ENCODE measurements at regions not wholly inside any gene's neighbourhood (a gene's known extent, or its start where the extent isn't known, plus 50 kb on each side); places are given as distances from the start of the nearest gene placed in this dataset.

GRCh38 chr18:54086863-54087262 lies 137.6 kb downstream of the MBD2 start:
- no peak for TF ChIP-seq POLR2AphosphoS5 (IDR thresholded peaks at IDR 0.05)
- TF ChIP-seq POLR2A (IDR thresholded peaks at IDR 0.05): no peak
- TF ChIP-seq EP300 (IDR thresholded peaks at IDR 0.05): no peak
- TF ChIP-seq CTCF (IDR thresholded peaks at IDR 0.05): no peak
- WGBS: 98% methylated on average over 3 of the region's 3 CpGs
- H3K36me3 ChIP-seq: no peaks in the 10 kb centered on the region

DNA sequence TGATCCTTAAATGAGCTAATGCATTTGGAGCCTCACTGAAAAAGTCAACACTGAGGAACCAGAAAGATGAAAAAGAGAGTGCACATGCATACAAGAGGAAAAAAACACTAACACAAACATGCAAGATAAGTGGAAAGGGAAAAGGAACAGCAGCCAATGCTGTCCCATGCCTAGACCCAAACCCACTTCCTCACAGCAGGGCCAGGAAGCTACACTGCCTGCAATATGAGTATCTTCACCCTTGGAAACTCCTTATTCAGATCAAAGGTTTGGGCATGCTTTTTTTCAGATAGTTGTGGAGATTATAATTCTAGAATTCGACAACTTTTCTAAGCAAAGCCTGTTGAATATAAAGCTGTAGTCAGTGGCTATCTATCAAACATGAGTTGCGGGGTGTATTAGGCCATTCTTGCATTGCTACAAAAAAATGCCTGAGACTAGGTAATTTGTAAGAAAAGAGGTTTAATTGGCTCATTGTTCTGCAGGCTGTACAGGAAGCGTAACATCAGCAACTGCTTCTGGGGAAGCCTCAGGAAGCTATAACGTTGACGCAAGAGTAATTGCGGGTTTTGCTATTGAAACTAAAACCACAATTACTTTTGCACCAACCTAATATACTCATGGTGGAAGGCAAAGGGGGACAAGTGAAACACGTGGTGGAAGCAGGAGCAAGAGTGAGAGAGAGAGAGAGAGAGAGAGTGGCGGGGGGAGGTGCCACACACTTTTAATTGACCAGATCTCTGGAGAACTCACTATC lies 138.2 kb downstream of the MBD2 start:
- Histone ChIP-seq H3K27ac (no peak overlapping the region), H3K9me3 (peaks cover 8% of the 10 kb centered on the region), H3K27me3 (no peaks in the 10 kb centered on the region), H3K4me1 (no peaks in the 10 kb centered on the region), H3K36me3 (no peaks in the 10 kb centered on the region), H3K4me3 (no peak overlapping the region)
- DNase-seq (ENCODE audit: low spot score in 2 of 2): no peak
- no peak for TF ChIP-seq CTCF (IDR thresholded peaks at IDR 0.05)
- no peak for TF ChIP-seq POLR2AphosphoS5 (IDR thresholded peaks at IDR 0.05)
- TF ChIP-seq EP300 (IDR thresholded peaks at IDR 0.05): no peak
- no peak for TF ChIP-seq POLR2A (IDR thresholded peaks at IDR 0.05)
- 72% methylated on average over 8 of the region's 8 CpGs for WGBS

More at GRCh38 chr18:54086863-54087262, 137.6 kb downstream of the MBD2 start:
- no peaks in the 10 kb centered on the region for H3K4me1 ChIP-seq
- no peak overlapping the region for H3K27ac ChIP-seq
- no peak for DNase-seq (ENCODE audit: low spot score in 2 of 2)
- no peaks in the 10 kb centered on the region for H3K27me3 ChIP-seq
- H3K9me3 ChIP-seq: peaks cover 8% of the 10 kb centered on the region
- H3K4me3 ChIP-seq: no peak overlapping the region

DNA sequence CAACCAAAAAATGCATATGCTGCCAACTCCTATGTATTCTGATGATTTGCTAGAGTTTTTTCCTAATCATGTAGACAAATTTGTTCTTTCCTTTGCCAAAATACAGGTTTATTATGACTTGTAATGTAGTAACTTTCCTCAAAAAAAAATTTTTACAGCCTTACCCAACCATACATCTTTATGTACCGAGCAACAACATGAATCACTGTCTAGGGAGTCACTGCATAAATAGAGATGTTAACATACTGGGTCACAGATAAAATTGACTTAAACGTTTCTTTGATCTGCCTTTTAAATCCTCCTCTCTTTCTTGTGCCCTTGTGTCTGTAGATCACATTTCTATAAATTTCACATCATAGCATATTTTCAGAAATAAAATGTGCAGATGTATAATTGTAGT lies 143.6 kb downstream of the MBD2 start:
- Histone ChIP-seq H3K27ac (no peak overlapping the region), H3K27me3 (no peaks in the 10 kb centered on the region), H3K4me1 (no peaks in the 10 kb centered on the region), H3K9me3 (peaks cover 8% of the 10 kb centered on the region), H3K36me3 (no peaks in the 10 kb centered on the region), H3K4me3 (no peak overlapping the region)
- 49% methylated on average over 2 of the region's 2 CpGs for WGBS
- TF ChIP-seq CTCF (IDR thresholded peaks at IDR 0.05) (no peak), POLR2A (IDR thresholded peaks at IDR 0.05) (no peak), POLR2AphosphoS5 (IDR thresholded peaks at IDR 0.05) (no peak), EP300 (IDR thresholded peaks at IDR 0.05) (no peak)
- no peak for DNase-seq (ENCODE audit: low spot score in 2 of 2)

GRCh38 chr18:54076166-54076565 lies 148.3 kb downstream of the MBD2 start:
- Histone ChIP-seq H3K4me3 (no peak overlapping the region), H3K36me3 (no peaks in the 10 kb centered on the region), H3K27me3 (no peaks in the 10 kb centered on the region), H3K9me3 (no peaks in the 10 kb centered on the region), H3K4me1 (no peaks in the 10 kb centered on the region), H3K27ac (no peak overlapping the region)
- DNase-seq (ENCODE audit: low spot score in 2 of 2): no peak
- WGBS: 66% methylated on average over 1 of the region's 1 CpG
- TF ChIP-seq EP300 (IDR thresholded peaks at IDR 0.05) (no peak), POLR2AphosphoS5 (IDR thresholded peaks at IDR 0.05) (no peak), POLR2A (IDR thresholded peaks at IDR 0.05) (no peak), CTCF (IDR thresholded peaks at IDR 0.05) (no peak)

DNA sequence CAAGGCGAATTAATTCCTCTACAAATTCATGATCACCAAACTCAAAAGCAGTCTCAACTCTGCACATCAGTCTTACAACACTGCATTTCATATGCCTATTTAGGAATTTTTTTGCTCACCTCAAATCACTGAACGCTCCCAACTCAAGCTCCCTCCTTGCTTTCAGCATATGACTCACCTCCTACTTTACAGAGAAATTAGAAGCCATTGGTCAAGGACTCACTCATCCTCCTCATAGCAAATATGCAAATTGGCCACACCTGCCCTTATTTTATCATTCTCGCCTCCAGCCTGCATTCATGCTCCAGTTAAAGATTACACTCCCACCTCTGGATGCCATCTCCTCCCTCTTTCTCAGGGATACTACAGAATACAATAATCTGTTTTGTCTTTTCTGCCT lies 148.8 kb downstream of the MBD2 start:
- Histone ChIP-seq H3K27ac (no peak overlapping the region), H3K27me3 (no peaks in the 10 kb centered on the region), H3K36me3 (no peaks in the 10 kb centered on the region), H3K4me1 (no peaks in the 10 kb centered on the region), H3K4me3 (no peak overlapping the region), H3K9me3 (no peaks in the 10 kb centered on the region)
- 79% methylated on average over 3 of the region's 3 CpGs for WGBS
- TF ChIP-seq CTCF (IDR thresholded peaks at IDR 0.05): no peak
- TF ChIP-seq POLR2AphosphoS5 (IDR thresholded peaks at IDR 0.05): no peak
- TF ChIP-seq POLR2A (IDR thresholded peaks at IDR 0.05): no peak
- TF ChIP-seq EP300 (IDR thresholded peaks at IDR 0.05): no peak
- no peak for DNase-seq (ENCODE audit: low spot score in 2 of 2)
